GM19043 (cell line): ENCODE measurements at regions not wholly inside any gene's neighbourhood (a gene's known extent, or its start where the extent isn't known, plus 50 kb on each side); places are given as distances from the start of the nearest gene placed in this dataset.

Source experiments
- ATAC-seq: cut with Tn5 transposase; IDR thresholded peaks from one replicate; pipeline ENCODE4 v1.9.1; 2021; ENCODE audit warnings: low read depth; ENCODE audit not compliant: unreplicated experiment

GRCh38 chr2:207256476-207257207 lies 90.9 kb upstream of the KLF7 start:
- no peak for ATAC-seq

GRCh38 chr2:207257251-207258250 lies 91.8 kb upstream of the KLF7 start:
- no peak for ATAC-seq

GRCh38 chr2:207258263-207258991 lies 92.7 kb upstream of the KLF7 start:
- ATAC-seq: no peak

- ATAC-seq: no peak
Observed at GRCh38 chr2:207260021-207260420, 94.3 kb upstream of the KLF7 start.

GRCh38 chr2:207260947-207261346 lies 95.2 kb upstream of the KLF7 start:
- ATAC-seq: no peak

DNA sequence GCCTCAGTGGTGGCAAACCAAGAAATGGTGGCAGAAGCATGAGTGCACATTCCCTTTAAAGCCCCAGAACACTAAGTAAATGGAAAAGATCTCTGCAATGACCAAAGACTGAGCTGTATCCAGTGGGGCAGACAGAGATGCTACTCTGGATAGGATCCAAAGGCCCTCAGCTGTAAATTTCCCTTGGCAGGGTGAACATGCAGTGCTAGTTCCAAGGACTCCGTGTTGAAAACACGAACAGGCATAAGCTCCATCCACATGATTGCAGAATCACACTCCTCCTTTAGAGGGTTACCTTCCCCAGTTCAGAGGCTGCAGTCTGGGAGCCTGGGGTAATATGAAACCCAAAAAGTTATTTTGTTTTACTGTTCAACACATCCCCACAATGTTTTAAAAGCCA lies 98.6 kb upstream of the KLF7 start:
- ATAC-seq: no peak

- no peak for ATAC-seq
Observed at GRCh38 chr2:207265332-207265731, 99.6 kb upstream of the KLF7 start.

DNA sequence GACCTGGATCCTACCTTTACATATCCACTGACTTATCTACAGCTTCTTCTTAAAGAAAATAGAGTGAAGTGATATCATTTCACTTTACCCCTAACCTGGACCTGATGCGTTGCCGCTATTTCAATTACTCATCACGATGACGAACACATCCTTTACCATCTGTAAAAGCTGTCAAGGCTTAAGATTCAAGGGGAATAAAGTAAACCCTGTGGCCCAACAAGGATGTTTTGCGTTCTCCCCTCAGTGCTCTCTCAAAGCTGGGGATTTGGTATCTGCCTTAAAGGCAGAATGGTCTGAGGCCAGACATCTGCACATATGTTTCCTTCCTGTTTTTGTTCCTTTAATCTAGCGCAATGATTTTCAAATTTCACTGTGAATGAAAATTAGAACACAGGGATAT lies 100.1 kb upstream of the KLF7 start:
- no peak for ATAC-seq

GRCh38 chr2:207266648-207267047 lies 100.9 kb upstream of the KLF7 start:
- no peak for ATAC-seq

DNA sequence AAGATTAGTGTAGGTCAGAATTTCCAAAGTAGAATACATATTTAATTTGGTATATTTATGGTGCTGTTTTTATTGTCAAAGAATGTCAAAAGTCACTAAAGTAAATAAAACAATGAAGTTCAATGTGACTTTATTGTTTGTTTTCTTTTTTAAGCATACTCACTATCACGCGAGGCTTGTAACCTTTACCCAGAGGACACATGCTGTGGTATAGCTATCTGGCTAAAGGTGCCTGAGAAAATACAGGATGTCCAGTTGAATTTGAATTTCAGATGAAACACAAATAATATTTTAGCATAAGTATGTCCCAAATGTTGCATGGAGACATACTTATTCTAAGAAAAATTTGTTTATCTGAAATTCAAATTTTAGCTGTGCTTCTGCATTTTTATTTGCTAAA lies 103.3 kb upstream of the KLF7 start:
- ATAC-seq: no peak

DNA sequence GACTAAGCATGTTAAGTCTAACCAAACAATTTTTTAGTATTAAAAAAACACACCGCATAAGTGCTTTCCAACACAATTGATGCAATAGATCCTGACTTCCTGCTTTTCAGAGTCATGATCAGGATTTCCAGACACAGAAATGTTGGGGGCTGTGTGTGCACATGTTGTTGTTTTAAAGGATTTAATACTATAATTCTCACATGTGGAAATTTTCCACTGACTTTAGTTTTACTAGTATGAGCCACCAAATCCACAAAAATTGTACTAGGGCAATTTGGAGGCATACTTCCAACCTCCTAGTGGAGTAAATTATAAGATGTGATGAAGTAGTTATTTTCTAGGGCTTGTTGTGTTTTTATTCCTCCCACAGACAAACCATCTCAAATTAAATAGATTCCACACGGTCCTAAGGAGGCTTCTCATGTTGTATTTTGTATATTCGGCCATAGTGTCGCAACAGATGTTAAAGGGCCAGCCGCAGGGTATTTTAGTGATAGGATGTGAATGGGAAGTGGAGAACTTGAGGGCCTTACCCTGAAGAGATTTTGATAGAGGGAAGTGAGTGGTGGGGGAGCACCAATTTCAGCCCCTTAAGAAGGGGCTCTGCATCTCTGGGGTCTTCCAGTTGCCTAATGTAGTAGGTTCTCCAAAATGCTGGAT lies 108.9 kb upstream of the KLF7 start:
- ATAC-seq: no peak

DNA sequence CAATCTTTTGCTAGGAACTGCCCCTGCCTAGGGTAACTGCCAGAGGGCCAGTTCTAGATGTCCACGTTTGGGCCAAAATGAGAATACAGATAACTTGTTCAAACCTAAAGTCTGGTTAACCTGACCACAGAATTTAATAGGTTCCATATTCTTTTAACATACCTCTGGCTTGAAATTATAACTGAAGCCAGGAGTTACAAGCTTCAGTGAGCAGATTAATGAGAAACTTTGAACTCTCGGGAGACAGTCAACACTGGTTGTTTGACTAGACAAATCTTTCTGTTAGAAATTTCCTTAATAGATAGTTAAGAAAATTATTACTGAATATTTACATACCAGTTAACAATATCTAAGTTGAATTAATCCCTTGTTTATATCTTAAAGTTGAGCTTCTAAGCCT lies 110.0 kb upstream of the KLF7 start:
- no peak for ATAC-seq

GRCh38 chr2:207276248-207276647 lies 110.5 kb upstream of the KLF7 start:
- ATAC-seq: no peak

DNA sequence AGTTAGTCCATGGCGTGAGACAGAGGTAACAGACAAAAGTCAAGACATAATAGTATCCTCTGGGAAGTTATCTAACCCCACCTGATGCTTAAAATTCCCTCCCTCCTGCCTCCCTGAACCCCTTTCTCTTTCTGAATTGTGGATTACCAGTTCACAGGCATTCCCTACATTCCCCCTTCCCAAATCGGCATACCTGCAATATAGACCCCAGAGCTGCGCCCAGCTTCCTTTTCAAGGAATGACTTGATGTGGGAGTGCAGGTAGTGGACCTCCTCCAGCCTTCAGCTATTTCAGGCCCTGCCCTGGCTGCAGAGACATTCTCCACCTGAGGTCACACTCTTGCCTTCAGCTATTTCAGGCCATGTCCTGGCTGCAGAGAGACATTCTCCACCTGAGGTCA lies 111.1 kb upstream of the KLF7 start:
- ATAC-seq: no peak

GRCh38 chr2:207279520-207279919 lies 113.8 kb upstream of the KLF7 start:
- ATAC-seq: no peak

GRCh38 chr2:207281436-207281835 lies 115.7 kb upstream of the KLF7 start:
- ATAC-seq: no peak

- no peak for ATAC-seq
Observed at GRCh38 chr2:207282916-207283315, 117.2 kb upstream of the KLF7 start.

- no peak for ATAC-seq
Observed at GRCh38 chr2:207283356-207283755, 117.6 kb upstream of the KLF7 start.

DNA sequence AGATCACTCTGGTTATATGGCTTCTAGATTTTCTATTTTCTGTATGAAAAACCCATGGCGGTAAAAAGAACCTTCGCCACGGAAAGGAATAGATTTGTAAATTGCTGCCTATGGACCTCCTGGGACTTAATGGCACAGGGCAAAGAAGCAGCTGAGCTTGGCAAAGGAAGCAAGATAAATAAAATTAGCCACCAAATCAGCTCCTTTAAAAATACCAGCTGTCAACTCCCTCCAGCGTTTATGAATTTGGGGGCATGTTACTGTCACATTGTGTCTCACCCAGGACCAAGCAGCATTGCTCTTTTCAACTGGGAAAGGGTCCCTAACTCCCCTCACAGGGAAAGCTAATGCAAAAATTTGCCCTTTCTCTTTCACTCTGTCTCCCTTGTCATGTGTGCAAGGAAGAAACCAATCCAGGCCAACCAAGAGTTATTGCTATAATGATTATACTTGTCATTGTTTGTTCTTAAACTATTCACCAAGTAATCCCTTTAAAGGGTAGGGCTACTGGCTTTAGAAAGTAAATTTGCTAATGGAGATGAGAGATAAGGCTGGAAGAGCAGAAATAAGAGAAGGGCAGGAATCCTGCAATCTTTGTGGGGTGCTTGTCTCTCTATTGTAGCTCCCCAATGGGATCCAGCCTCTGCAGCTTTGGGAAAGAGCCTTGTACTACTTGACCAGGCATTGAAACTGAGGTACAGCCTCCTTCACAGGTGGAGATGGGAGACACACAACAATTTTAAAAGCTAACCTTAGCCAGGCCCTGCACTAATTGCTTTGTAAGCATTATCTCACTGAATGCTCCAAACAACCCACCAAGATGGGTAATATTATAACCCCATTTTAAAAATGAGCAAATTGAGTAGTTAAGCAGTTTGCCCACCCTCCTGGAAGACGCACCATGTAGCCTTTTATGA lies 119.1 kb upstream of the KLF7 start:
- ATAC-seq: no peak

DNA sequence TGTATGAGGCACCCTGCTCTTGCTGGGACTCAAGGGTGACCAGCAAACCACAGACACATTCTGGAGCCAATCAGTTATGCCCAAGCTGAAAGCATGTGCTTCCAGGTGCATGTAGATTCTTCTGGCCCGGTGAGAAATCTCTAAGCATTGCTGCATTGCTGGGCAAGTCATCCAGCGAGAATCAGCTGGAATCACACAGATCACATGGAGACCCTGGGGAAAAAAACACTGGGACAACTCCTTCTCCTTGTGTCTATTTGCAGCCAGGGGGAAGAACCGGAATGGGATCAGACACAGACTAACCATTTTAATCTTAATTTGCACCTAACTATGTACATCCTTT lies 119.7 kb upstream of the KLF7 start:
- peak; percentile 35 for ATAC-seq
